ENCODE measurements at regions not wholly inside any gene's neighbourhood (a gene's known extent, or its start where the extent isn't known, plus 50 kb on each side); places are given as distances from the start of the nearest gene placed in this dataset.

DNA sequence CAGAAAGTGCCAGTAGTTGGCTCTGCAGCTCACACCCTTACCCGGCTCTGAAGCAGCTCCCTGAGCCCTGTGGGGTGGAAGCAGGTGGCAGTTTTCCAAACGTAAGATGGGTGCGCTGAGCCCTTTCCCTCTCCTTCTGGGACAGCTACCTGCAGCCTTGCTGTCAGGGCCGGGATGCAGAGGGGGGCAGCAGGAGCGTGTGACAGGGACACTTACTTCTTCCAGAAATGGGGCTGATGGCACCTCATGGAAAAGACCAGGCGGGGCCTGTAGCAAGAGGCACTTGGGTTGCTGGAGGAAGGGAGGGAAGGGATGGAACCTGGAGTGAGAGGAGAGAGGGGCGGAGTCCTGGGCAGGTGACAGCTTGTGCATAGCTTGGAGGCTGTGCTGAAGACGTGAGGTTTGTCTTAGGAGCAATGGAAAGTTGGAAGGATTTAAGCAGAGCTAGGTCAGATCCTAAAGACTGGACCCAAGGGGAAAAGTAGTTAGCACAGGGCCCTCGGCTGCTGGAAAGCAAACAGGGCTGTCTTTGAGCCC, 216.8 kb upstream of the RPL38 start:
- DNase-seq (ENCODE audit: low read depth) = no peak

DNA sequence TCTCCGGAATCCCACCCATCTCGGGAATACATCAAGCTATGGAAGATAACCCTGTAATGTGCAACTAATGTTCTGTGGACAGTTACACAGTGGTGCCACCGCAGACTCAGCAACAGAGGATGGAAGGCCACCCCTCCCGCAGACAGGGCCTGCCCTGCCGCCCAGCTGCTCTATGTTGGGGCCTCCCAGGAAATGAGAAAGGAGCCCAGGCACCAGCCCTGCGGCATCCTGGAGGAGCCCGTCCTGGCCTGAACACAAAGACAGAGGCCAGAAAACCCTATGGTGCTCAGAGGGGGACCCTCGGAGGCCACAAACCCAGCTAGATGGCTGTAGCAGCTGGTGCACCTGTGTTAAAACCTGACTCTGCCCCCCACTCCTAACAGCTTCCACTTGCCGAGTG, 216.1 kb upstream of the RPL38 start:
- no peak for DNase-seq (ENCODE audit: low read depth)

DNA sequence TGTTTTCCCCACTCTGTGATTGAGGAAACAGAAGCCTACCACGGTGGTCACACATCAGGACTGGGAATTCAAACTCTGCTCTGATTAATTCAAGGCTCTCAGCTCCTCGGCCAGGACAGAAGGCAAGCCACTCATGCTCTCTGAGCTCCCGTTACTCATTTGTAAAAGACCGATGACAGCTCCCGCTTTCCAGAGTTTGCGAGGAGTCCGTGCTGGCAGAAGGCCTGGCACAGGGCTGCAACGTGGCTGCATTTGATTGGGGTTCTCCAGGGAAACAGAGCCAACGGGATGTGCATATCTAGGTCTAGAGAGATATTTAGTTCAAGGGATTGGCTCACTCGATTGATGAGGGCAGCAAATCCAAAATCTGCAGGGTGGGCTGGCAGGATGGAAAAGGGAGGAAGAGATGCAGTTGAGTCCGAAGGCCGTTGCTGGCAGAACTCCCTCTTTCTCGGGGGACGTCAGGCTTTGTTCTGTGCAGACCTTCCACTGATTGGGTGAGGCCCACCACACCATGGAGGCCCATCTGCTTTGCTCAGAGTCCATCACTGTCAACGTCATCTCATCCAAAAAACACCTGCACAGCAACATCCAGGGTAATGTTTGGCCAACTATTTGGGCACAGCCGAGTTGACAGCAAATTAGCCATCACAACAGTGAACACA, 215.5 kb upstream of the RPL38 start:
- DNase-seq (ENCODE audit: low read depth) = no peak

DNA sequence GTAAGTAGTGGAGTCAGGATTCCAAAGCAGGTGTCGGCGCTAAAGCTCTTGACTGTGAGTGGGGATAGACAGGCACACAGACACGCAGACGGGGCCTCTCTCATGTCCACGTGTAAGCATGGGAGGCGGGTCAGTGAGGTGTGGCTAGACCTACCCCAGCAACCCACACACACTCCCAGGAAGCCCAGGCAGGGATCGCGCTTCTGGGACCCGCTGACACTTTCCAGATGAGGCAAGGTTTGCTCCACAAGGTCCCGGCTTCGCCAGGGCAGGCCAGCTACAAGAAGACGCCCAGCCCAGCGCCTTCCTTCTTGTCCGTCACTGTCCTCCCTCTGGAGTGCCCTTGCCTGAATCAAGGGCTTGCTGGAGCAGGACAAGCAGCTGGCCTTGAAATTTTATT, 213.8 kb upstream of the RPL38 start:
- no peak for DNase-seq (ENCODE audit: low read depth)

DNA sequence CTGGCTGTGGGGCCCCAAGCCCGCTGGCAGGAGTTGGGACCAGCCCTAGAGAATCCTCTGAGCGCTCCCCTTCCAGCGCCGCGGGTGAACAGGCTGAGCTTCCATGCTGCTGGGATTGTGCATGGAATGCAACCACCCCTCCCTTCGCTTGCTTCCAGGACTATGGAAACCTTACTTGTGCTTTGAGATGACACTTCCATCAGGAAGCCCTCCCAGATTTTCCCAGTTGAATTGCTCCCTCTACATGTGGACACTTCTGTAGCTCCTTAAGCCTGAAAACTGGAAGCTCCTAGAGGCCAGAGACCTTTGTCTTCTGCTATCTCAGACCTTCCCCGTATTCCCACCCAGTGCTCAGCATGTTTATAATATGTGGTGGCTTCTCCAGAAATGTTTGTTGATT, 213.2 kb upstream of the RPL38 start:
- no peak for DNase-seq (ENCODE audit: low read depth)

DNA sequence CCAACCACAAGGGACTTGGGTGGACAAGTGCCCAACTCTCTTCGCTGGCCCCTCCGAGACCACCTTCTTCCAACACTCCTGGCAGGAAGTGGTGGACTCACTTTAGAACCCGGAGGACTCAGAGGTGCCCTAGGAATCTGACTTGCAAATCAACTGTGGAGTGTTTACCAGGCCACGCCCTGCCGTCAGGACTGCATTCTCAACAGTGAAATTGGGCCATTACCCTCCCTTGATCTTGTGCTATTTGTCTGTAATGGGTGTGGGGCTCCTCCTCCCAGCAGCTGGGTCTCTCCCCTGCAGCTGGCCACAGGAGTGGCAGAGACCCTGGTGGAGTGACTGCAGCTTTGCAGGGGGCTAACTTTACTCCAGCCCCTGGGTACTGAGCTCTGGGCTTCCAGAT, 212.2 kb upstream of the RPL38 start:
- no peak for DNase-seq (ENCODE audit: low read depth)

DNA sequence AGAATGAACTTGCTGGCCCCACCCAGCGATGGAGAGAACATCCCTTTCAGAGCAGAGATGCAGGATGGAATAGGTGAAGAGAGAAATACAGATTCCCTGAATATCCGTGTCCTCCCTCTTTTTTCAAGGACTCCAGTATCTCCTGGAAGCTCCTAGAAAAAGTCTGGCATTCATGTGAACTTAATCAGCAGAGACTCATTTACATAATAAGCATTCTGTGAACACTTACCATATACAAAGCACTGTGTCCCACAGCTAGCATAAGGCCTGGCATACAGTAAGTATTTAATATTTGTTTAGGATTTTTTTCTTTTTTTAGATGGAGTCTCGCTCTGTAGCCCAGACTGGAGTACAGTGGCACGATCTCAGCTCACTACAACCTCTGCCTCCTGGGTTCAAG, 208.5 kb upstream of the RPL38 start:
- no peak for DNase-seq (ENCODE audit: low read depth)

DNA sequence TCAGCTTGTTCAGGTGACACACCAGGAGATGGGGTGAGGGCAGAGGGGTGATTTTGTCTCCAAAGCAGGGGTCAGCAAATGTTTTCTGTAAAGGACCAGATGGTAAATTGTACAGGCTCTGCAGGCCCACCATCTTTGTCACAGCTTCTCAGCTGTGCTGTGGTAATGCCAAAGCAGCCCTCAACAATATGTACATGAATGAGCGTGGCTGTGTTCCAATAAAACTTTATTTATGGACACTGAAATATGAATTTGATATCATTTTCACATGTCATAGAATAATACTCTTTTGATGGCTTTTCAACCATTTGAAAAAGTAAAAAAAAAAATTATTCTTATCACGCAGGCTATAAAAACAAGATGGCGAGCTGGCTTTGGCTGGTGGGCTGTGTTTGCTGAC, 206.4 kb upstream of the RPL38 start:
- no peak for DNase-seq (ENCODE audit: low read depth)

DNA sequence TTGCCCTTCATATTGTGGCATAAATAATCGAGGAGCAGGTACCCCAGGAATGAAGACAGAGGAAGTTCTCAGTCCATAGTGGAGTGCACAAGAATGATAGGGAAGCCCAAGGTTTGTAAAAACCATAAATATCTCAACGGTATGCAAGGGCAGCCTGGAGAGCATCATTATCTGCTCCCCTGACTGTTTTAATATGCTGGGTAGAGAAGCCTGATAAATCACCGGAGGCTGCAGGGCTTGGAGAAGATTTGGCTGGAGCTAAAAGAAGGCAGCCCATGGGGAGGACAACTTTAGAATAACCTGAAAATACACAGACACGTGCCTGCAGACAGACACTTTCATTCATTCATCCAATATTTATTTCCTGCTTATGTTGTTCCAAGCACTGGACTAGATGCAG, 205.2 kb upstream of the RPL38 start:
- no peak for DNase-seq (ENCODE audit: low read depth)

DNA sequence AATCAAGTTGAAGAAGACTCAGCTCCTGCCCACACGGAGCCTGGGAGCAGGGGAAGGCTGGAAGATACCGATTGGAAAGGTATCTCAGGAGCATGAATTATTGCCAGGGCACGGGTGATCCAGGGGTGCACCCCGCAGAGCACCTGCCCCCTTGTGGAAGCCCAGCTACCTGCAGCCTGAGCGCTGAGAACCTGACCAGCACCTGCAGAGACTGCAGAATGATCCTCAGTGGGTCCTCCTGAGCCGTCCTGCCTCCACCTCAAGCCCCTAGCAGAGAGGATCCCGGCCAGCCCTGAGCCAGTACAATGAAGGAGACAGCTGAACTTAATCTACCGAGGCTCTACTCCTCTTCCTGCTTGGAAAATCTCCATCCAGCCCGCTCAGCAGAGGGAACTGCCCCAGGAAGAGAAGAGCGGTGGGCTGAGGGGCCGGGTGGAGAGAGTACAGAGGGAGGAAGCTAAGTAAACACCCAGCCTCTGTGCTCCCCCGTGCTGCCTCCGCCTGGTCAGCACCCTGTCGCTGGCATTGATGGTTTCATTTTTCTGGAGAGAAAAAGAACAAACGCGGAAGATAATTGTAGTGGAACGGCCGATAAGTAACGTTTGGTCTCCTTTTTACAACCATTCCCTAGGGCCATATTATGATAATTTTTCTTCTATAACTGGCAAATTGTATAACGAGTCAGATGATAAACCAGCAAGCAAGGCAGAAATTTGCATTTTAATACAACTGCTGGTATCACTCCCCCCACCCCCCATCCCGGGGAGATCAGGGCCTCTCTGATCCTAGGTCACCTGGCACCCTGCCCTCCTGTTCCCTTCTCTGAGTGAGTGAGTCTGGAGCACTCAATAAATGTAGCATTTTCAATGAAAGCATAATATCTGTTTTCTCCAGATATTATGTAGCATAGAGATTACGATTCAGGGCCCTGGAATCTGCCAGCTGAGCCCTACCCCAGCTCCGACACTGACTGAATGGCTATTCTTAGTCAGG, 204.5 kb upstream of the RPL38 start:
- DNase-seq (ENCODE audit: low read depth) = peak; percentile 13

DNA sequence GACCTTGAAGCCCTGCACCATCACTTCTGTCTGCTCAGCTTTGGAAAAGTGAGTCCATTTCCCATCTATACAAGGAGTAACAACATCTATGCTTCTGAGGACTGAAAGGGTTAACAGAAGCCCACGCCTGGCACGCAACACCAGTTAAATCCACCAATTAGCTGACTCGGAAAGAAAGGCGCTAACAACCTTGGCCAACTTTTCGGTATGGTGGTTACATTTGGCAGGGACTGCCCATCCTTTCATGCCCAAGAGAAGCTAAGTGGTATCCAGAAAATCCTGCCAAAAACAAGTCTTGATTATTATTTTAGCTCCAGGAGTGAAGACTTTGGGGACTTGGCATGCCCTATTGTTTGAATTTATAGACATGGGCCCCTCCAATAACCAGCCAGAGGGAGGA, 202.3 kb upstream of the RPL38 start:
- DNase-seq (ENCODE audit: low read depth) = no peak

DNA sequence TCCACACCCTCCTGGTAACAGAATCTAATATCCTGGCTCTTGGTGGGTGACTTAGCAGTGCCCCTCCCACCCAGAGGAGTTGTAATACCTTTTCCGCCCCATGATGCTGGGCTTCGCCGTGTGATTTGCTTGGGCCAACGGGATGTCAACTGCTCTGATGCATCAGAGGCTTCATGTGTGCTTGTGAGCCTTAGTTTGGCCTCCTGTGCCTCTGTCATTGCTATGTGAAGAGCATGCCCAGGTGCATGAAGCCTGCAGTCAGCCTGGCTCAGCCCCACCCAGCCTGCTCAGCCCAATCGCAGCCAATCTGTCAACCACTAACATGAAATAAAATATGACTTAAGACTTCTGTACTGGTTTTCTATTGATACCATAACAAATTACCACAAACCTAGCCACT, 201.2 kb upstream of the RPL38 start:
- DNase-seq (ENCODE audit: low read depth) = no peak

DNA sequence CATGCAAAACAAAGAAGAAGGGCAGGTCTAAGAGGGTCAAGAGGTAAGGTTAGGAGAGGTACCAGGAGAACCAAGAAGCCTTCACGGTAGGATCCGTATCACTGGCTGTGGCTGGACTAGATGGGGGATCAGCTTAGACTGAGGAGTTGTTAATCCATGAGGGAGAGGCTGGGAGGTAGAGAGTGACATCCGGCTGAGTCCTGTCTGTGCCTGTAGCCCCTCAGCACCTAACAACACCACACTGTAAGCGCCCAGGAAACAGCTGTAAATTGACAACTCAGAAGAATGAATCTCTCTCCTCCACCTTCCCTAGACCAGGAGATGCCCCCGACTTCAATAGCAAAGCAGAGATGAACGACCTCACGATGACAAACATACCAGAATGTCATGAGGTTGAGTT, 199.4 kb upstream of the RPL38 start:
- no peak for DNase-seq (ENCODE audit: low read depth)

DNA sequence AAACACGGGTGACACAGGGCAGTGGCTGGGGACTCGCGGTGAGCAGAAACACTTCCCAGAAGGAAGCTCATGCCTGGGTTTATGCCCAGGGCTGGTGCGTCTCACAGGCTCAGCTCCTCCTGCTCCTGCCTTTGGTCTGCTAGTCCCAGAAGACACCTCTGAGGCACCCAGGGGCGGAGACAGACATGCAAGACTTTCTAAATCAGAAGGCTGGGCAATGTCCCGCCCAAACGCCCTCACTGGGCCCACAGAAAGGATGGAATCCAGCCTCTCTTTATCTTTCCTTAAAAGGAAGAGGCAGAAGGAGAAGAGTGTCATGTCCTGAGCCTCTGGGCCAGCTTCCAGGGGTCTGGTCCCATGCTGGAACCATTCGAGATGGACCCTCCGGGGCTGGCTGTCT, 197.7 kb upstream of the RPL38 start:
- DNase-seq (ENCODE audit: low read depth) = no peak

DNA sequence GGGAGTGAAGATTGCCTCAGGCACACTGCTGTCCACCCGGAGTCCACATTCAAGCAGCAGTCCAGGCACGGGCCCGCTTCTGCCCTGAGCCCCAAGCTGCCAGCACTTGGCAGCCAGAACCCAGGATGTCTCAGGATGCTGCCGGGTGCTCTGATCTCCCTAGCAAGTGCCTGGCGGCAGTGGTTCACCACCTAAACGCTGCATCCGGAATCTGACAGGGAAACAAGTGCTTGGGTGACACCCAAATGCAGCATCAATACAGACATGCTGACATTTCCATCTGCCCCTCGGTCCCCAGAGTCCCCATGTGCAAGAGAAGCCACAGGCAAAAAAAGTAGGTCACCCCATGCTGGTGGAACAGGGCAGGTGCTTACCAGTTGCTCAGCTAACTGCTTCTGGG, 197.1 kb upstream of the RPL38 start:
- DNase-seq (ENCODE audit: low read depth) = no peak

DNA sequence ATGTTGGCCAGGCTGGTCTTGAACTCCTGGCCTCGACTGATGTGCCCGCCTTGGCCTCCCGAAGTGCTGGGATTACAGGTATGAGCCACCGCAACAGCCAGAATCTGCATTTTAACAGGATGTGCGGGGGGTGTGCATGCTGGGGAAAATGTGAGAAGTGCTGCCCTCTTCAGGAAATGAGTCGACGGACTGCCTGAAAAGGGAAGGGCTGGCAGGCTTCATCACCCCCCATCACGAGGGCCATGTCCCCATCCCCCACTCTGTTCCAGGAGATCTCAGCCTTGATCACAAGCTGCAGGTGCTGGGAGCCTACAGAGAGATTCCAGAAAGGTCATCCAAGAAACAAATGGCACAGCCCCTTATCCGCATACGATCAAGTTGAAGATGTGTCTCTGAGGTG, 195.3 kb upstream of the RPL38 start:
- no peak for DNase-seq (ENCODE audit: low read depth)

DNA sequence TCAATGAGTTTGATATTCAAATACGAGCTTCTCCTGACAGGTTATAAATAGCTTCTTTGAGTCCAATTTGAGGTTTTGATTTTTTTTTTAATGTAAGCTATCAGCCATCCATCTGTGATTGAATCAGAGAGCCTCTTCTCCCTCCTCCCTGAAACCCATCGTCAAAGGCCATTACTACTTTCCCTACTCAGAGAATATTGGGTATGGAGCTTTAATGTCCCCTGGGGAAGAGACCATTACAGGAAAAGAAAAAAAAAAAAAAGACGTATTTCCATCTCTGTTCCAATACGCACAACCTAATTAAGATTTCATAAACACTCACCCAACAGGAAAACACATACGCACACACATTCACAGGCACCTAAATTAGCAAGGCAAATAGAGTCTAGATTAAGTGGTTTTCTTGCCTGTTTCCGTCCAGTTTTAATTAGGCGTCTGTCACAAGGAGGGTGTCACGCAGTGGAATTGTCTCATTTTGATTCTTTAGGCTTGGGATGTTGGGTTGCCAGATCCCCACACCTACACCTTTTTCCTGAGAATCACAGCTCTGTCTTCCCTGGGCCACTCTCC, 194.3 kb upstream of the RPL38 start:
- DNase-seq (ENCODE audit: low read depth) = no peak

DNA sequence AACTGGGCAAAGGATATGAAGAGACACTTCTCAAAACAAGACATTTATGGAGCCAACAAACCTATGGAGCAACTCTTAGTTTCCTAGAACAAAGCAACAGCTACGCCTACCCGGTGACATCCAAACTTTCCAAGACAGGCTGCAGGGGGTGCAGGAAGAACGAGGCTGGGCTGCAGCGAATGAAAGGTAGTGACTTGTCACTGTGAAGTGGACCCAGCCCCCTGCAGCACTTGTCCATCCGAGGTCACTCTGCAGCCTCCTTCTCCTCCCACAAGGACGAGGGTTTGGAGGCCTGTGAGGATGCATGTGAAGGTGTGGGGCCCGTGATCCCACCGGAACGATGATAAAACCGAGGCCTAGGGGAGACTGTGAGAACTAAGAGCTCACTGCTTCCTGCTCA, 192.6 kb upstream of the RPL38 start:
- no peak for DNase-seq (ENCODE audit: low read depth)

DNA sequence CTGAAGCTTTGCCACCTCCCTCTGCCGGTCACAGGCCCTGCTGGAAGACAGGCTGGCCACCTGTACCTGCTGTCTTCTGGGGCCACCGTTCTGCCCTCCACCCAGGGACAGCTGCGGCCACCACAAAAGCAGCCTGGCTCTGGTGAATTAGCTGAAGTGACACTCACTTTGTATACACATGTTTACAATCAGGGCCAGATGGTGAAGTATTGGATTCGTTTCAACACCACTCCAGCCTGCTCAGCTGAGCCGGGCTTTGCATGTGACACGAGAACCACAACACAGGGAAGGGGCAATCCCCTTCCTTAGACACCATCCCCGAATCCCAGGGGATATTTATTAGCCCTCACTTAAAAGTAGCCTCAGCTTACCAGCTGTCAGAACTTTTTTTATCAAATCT, 191.5 kb upstream of the RPL38 start:
- no peak for DNase-seq (ENCODE audit: low read depth)

DNA sequence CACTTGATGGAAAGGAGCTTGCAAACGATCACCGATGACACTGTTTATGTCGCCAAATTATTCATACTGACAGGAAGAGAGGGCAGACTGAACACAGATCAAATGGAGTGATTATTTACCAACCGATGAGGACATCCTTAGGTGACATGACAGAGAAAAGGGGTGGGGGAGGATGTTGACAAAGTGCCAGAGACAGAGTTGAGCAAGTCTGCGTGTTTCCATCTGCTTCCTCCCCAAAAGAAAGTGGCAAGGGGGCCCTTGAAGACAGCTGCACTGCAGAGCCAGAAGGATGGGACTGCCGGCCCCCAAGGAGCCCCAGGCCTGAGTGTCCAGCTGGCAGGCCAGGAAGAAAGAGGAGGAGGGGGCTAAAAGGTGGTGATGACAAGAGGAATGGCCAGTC, 191.0 kb upstream of the RPL38 start:
- no peak for DNase-seq (ENCODE audit: low read depth)

DNA sequence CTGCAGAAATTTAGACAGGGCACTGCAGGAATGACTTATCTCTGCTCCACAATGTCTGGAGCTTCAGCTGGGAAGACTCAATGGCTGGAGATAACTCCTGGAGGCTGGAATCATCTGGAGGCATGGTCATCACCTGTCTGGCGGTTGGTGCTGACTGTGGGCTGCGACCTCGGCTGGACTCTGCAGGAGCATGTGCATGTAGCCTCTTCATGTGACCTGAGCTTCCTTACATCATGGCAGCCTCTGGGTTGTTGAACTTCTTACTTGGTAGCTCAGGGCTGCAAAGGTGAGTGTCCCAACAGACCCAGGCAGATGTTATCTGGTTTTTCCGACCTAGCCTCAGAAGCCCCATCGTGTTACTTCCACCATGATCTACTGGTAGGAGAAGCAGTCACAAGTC, 188.2 kb upstream of the RPL38 start:
- DNase-seq (ENCODE audit: low read depth) = no peak

DNA sequence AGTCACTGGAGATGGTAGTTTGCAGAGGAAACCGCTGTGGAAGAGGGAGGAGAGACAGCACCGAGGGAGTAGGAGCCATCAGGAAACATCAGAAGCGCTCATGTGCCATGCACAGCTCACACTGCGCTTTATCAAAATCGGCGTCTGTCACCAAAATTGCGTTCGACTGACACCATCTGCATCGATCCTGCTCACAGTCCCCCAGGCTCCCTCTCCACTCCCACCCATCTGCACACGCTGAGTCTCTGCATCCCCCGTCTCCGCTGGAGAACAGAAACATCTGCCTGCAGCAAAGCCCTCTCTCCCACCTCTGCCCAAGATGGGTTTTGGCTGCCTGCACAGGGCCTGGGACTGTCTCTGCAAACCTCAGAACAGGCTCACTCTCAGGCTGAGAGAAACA, 187.5 kb upstream of the RPL38 start:
- DNase-seq (ENCODE audit: low read depth) = no peak

DNA sequence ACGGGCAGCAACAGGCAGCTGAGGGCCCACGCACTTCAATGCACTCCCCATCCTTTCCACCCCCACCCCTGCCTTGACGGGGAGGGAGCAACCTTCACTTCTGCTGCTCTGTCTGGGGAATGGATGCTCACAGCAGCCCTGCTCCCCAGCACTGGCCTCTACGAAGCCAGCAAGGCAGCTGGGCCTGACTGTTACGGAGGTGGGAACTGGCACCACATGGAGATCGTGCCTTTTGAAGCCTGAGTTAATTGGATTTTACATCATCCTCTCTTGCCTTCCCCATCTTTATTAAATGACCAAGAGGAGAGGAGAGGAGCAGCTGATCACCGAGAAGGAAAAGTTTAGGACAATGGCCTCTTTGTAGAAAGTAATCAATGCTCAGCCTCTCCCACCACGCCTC, 187.0 kb upstream of the RPL38 start:
- DNase-seq (ENCODE audit: low read depth) = no peak
